NCI-H2171 (cell line): ENCODE measurements at regions not wholly inside any gene's neighbourhood (a gene's known extent, or its start where the extent isn't known, plus 50 kb on each side); places are given as distances from the start of the nearest gene placed in this dataset.

Experiments
- DNase-seq: peaks from one replicate; lab custom pipeline; 2025; lab: John Stamatoyannopoulos, UW

DNA sequence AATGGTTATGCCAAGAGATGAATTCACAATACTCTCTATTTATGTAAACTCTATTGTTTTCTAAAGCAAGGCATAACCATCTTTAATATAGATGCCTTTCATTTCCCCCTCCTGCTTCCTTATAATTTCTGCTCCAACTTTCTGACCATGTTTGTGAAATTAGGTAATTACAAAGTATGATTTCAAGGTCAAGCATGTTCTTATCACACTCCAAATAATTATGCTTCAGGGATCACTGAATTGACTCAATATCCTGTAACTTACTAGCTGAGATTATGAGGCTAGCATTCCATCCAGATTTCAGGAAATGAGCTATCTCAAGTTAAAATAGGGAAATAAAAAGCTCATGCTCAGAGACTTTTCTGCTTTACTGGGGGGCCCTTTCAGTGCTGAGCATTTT is 655.9 kb upstream of the IGFBP3 start:
- DNase-seq: no peak

DNA sequence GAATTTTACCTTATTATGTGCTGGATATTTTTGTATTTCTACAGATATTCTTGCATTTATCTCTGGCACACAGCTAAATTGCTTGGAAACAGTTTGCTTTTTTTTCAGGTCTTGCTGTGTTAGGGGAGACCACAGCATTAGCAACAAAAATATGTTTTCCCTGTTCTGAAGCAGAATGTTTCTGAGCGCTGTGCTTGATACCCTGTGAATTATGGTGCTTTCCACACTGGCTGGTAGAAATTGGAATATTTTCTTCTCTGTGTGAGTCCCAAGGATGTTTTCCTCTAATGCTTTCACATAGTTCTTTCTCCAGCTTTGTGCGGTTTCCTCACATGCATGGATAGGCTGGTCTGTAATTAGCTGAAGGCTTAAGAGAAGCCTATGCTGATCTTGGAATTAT is 651.6 kb upstream of the IGFBP3 start:
- no peak for DNase-seq

DNA sequence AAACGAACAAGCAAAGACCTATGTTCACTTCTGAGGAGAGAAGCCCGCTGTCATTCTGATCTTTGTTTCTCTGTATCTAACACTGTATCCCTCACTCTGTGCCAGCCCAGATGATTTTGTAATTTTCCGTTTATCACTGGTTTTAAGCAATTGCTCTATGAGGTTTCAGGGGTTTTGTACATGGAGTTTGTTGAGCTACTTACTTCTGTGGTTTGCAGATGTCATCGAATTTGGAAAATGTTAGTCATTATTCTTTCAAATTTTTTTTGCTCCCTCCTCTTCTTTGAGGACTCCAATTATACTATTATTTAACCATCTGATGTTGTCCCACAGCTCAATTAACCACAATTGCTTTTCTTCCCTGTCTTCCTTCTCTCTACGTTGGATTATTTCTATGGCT is 650.9 kb upstream of the IGFBP3 start:
- DNase-seq: no peak

DNA sequence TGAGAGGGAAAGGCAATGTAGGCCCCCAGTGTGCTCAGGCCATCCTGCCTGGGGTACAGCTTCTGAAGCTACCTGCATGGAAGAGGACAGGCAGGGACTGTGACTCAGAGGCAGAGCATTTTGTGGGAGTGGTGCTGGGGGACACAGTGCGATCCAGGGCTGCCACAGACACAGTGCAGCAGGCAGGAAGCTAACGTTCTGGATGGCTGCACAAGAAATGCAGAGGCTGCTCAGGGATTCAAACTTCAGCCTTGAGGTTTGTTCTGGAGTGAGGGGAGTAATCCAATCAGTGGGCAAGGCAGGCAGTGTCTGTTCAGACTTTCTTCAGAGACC is 648.0 kb upstream of the IGFBP3 start:
- DNase-seq: no peak

DNA sequence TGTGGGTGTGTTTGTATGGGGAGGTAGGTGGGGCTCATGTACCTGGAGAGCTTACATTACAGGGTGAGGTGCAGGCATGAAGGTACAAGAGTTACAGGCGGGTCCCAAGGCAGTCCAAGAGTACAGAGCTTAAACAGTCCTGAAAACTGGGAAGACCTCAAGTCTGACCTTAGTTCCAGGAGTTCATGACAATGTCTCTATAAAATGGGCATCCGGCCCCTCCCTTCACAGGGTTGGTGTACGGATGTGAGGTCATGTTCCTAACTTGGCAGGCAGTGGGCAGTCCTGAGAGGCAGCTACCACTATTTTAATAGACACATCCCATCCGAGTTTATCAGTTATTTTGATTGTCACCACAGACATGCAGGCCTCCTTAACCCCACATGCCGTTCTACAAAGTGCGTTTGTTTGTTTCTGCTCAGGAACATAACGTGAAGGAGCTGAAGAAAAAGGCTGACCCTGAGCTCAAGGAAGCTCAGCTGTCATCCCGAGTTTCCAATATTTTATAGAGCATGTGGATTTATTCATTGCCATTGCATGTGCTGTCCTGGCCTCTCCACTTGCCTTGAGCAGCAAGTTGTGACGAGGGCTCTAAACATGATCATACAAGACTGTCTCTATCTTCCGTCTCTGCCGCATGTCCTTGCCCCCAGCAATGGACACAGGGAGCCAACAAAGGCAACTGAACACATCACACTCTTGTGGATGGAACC is 647.5 kb upstream of the IGFBP3 start:
- DNase-seq: no peak

DNA sequence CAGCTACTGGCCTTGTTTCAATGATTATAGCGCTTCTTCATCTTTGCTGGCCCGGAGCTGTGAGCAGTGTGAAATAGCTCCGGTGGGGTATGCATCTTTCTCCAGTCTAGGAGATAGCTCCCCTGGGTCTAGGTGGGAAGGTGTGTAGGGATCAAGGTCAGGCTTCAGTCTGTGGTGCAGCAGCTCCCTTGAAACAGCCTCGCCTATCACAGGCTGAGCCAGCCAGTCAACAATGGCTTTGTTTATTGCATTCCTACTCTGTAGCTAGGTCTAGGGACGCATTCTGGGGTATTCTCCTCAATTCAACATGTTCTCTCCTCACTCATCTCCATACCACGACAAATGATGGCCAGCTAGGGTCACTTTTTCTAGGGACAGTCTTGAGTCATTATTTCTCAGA is 646.8 kb upstream of the IGFBP3 start:
- DNase-seq: no peak

DNA sequence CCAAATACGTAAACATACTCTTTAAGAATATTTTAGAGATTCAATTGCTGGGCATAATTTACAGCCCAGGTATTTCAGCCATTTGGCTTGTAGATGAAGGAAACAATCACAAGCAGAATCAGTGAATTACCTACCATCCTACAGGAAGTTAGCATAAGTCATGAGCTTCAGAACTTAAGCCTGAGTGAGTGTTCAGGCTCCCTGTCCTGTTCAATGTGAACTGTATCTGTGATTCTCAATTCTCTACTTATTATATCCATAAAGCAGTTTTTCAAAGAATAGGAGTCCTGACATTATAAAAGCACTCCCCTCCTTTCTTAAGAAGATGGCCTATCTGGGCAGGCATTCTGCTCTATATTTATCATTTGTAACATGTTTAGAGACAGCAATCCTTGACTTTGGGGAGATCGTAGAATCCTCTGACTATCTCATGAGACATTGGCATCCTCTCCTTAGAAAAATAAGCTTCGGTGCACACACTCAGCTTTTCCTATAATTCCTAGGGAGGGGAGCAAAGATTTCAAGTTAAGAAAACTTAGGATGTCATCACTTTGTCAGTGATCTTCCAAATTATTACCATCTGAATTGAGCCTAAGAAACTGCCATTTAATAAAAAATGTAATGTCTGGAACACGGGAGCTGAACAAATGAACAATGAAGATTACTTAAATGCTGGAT is 645.2 kb upstream of the IGFBP3 start:
- no peak for DNase-seq

DNA sequence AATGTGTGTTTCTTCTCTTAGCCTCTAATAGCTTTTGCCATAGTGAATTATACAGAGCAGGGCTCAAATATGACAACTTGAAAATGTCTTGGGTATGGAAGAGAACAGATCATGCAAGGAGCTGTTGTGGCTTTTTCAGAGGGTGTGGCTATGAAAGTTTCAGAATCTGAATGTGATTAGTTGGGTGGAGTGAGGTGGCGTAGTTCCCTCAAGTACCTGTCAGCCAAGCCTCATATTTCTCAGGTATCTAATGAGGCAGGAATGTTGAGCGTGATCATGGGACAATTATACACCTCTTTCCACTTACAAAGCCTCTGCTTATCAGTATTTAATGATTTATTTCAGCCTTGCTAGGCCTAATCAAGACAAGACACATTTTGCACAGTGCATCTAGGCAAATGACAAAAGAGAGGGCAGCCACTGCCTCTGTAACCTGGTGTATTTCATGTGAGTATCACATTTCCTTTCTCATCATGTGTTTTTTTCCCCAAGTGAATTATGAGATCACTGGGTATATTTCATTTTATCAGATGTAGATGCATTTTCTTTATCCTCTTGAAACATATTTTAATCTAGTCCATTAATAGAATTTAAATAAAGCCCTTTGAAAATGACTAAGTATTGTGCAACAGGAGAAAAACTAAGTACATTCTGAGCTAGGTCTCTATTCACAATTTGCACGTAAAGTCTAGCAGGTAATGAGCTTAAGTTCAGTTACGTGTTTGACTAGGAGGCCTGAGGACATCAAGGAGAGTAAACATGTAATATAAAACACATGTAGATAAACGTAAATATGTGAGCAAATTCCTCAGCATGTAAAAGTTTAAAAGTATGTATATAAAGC is 644.4 kb upstream of the IGFBP3 start:
- no peak for DNase-seq

DNA sequence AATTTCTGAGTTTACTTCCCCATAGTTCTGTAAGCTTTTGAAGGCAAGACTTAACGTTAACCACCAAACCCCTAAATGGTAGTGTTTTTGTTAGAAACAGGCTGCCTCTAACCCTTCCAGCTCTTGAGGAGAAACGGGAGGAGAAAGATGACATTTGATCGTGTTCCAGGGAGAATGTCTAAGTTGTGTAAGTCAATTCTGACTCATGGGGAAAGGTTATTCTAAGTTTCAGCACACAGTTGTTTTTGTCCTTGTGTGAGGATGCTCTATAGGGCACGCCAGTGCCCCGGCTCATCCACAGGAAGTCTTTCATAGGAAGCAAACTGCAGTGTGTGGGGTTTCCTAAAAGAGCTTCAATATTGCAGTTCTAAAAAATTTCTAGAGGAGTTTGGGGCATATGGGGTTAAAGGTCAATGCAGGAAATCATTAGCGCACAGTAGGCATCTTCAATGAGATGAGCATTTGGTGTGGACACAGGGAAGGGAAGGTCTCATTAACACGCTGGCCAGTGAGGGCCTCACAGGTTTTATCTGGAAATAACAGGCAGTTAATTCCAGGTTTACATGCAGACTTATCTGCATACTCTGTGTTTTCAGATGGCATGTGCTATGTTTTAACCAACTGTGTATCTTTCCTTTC is 638.2 kb upstream of the IGFBP3 start:
- no peak for DNase-seq

DNA sequence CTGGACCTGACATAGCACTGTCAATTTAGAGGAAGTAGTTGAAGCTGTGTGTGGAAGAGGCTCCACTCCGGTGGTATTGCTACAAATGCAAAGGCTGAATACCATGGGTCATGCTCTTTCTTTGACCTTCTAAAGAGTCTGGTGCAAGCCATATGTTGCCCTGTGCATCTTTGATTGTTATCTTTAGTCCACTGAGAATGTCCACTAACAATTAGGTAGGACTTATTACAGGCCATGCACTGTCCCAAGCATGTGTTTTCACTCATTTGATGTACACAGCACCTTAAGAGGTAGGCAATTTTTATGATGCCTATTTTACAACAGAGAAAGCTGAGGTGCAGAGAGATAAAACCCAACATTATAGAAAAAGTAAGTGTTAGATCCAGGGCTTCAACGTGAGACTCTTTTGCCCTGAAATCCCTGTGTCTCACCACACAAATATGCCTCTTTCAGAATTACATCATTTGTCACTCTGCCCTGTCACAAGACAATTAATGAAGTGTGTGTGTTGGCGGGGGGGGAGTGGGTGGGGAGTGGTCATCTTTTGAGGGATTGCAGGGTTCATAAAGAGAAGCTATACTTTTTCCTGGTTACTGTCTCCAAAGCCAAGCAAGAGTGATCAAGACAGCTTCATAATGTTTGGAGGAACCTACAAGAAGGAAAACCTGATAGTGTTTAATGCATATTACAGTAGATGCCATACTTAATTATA is 637.6 kb upstream of the IGFBP3 start:
- no peak for DNase-seq

DNA sequence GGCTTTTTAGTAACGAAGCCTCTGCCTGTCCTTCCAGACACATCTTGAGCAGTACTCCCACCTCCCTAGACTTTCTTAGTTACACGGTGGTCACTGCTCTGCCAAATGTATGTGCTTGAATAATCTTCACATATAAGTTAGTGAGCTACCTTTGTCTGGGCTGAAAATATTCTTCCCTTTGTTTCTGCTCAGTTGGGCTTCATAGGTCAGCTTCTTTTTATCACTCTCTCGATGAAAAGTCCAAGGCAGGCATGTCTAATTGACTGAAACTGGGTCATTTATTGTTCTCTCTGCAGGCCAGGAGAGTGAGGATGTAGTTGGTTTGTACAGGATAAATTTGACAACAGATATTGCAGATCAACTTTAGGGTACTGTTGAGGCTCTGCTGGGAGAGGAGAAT is 636.7 kb upstream of the IGFBP3 start:
- no peak for DNase-seq

DNA sequence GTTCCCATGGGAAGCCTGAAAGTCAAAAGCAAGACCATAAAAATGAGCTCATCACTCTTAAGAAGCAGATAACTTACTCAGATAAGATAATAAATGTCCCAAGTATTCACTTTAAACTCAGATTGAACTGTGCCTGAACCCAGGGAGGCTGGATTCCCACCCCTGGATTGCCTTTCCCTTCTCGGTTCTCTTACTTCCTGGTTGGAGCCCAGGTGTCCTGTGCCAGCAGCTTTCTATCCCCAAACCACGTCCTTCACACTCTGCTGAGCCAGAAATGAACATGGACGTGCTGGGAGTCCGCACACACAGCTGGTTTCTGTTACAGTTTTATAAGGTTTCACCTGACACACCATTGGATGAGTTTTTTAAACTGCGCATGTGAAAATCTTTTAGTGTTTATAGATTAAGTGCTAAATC is 636.2 kb upstream of the IGFBP3 start:
- DNase-seq: no peak

DNA sequence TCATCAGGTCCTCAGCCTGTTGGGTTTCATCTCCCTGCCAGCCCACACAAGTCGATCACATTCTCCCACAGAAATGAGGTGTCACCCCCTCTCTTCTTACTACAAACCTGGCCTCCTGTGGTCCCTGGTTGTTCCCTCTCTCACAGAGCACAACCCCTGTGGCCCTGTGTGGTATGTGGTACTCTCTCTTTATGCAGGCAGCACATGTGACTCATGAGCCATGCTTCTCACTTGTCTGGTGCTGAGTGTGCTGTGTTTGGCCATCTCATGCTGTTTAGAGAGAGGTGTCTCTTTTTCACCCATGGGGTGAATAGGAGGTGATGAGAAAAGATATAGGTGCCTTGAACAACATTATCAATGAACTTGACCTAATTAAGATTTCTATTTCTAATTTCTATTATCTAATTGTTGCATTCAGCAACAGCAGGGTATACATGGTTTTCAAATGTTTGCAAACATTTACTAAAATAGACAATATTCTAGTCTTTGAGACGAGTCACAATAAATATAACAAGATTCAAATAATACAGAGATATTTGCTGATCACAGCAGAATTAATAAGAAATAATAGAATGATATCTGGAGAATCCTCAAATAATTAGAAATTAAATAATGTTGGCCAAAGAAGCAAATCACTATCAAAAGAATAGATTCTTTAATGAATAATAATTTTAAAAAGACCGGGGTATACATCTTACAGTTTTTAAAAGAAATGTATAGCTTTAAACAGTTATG is 633.8 kb upstream of the IGFBP3 start:
- DNase-seq: no peak

DNA sequence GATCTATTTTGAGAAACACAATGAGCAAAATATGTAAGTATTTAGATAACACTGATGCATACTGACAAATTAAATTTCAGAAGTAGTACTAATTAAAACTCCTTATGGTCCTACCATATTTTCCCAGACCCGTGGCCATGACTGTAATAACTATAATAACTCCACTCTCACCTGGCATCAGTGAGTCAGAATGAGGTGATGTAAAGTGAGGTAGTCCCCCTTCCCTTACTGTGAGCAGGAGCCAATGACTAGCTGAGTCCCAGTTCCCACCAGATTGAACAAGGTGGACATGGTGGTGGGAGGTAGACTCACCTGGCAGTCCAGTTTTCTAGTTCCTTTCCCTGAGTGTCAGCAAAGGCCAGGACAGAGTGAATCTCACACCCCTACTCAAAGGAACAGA is 630.5 kb upstream of the IGFBP3 start:
- DNase-seq: no peak

DNA sequence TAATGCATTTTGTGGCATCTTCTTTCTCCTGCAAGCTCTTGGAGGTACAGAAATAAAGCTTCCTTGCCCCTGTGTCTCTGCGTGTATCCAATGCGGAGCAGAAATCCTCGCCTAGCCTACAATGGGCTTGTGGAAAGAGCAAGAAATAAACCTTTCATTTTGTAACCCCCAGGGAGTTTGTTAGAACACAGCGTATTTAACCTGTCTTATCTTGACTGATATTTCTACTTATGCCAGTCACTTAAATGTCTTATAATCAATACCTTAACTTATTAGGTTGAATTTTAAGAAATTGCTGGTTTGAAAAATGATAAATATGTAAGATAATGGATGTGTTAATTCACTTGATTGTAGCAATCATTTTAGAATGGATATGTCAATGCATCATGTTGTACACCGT is 629.8 kb upstream of the IGFBP3 start:
- no peak for DNase-seq

DNA sequence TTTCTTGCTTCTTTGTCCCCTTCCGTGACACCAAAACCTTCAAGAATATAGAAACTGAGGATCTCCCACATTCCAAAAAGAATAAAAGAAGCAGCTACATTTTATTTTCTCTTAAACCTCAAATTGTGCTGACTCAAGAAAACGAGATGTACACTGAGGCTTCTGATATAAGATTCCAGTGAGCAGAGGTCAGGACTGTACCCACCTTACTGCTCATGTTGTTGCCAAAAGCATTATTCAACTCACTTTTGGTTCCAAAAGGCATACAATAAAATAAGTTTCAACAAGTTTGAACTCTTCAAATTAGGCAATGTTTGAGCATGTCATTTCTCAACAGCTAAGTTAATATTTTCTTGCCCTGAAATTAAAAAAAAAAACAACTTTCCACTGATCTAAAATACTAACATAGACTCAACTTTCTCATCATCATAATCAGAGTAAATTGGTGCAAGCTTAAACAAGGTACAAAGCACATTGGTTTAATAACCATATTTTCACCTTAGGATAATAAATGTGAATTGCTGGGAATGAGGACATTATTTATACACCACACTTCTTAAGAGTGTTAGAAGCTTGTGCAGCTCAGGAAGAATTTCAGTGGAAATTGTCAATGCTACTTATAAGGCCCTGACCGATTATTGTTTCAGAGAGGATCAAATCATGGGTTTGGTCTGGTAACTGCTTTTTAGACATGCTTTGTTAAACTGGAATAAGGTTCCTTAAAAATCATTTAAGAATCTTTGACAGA is 629.0 kb upstream of the IGFBP3 start:
- no peak for DNase-seq

DNA sequence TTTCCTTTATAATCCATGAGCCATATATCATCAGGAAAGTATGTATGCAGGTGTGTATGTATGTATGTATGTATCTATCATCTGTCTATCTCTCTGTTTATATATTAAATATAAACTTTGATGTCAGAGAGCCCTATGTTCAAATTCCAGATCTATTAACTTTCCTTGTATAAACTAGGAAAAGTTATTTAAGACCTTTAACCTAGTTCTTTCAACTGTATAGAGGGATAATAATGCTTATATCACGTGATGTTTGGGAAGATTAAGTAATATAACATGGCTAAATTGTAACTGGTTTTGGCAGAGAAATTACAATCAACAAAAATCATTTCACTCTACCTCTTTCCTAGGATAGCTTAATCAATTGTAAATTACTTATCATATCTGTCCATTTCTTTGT is 628.3 kb upstream of the IGFBP3 start:
- DNase-seq: no peak

DNA sequence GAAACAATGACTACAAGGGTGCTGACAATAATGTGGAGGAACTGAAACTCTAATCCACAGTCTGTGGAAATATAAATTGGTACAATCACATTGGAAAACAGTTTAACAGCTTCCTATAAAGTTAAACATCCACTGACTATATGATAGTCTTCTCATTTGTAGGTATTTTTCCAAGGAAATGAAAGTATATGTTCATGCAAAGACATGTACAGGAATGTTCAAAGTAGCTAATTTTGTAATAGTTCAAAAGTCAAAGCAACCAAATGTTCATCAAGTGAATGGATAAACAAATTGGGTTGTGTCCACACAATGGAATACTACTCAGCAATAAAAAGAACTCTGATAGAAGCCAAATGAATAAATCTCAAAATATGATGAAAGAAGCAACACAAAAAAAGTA is 626.0 kb upstream of the IGFBP3 start:
- no peak for DNase-seq

DNA sequence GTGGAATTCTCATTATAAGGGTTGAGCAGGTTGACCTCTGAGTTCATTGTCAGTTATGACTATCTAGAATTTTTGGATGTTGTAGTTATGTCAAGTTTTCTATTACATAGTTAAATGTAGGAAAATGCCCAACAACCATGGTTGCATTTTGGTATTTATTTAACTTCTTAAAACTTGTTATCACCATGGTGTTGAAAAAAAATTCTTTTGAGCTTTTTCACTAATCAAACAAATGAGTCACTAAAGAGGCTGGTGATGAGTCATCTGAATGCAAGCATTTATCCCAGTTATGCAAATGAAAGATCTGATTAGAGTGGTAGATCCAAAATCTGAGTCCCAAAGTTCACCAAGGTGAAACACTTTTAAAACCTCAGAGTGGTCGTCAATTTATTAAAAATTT is 624.7 kb upstream of the IGFBP3 start:
- DNase-seq: no peak

DNA sequence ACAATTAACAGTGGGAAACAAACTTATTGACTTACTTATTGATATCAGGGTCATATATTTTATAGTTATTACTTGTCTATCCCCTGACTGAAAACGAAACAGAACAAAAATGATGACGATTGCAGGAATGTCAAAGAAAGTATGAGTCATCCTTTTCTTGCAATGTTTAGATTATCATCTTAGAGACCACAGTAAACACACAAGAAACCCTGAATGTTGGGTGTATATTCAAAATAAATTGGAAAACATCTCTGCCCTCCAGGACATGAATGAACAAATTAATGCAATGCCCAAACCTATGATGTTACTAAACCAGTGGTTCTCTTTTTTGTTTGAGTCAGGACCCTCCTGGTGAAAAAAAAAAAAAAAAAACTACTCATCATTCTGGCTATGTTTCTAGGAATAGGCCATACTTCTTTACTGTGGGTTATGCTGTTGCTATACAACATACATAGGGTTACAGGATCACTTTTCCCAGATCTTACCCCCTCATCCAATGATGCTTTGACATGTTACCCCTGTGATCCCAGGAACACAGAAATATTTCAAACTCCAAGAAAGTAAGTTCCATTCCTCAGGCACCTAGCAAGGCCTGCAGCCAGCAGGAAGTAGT is 623.4 kb upstream of the IGFBP3 start:
- no peak for DNase-seq
